GM21390 (cell line): ENCODE measurements at regions not wholly inside any gene's neighbourhood (a gene's known extent, or its start where the extent isn't known, plus 50 kb on each side); places are given as distances from the start of the nearest gene placed in this dataset.

Source experiments
- ATAC-seq: cut with Tn5 transposase; IDR thresholded peaks from one replicate; pipeline ENCODE4 v1.9.1; 2021; ENCODE audit not compliant: unreplicated experiment

- no peak for ATAC-seq
Observed at GRCh38 chr14:38777401-38777800, 325.6 kb downstream of the SEC23A start.

- ATAC-seq = no peak
Observed at GRCh38 chr14:38775986-38776385, 327.0 kb downstream of the SEC23A start.

DNA sequence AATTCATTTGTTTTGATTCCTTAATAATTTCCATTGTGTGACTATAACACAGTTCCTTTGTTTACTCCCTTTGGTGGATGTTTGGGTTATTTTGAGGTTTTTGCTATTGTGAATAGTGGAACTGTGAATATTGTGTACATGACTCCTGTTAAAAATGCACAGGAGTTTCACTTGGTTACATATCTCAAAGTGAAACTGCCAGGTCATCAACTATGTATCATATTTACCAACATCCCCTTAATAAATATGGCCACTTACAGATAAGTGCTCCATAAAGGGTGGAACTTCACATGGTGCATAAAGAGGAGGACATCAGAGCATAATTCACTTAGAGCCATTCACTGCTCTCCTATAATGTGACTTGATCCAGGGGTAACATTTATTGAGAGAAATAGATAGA lies 328.9 kb downstream of the SEC23A start:
- no peak for ATAC-seq

- no peak for ATAC-seq
Observed at GRCh38 chr14:38770251-38770650, 332.8 kb downstream of the SEC23A start.

- no peak for ATAC-seq
Observed at GRCh38 chr14:38762845-38763244, 340.2 kb downstream of the SEC23A start.

DNA sequence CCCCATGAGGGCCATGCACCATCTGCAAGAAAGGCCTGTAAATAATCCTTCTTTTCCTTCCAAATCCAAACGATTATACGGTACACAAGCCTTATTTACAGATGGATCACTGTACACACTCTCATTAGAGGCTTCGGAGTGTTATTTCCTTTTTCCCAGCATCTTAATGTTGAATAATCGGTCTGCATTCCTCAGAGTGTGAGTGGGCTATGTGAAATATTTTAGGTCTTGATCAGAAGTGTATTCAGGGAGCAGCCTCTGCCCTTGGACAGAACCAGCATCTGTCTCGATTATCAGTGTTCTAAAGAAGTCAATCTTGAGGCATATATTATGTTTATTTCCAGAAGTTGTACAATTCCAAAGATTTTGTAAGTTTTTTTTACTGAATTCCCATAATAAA lies 340.6 kb downstream of the SEC23A start:
- no peak for ATAC-seq

- ATAC-seq = no peak
Observed at GRCh38 chr14:38761033-38761432, 342.0 kb downstream of the SEC23A start.

DNA sequence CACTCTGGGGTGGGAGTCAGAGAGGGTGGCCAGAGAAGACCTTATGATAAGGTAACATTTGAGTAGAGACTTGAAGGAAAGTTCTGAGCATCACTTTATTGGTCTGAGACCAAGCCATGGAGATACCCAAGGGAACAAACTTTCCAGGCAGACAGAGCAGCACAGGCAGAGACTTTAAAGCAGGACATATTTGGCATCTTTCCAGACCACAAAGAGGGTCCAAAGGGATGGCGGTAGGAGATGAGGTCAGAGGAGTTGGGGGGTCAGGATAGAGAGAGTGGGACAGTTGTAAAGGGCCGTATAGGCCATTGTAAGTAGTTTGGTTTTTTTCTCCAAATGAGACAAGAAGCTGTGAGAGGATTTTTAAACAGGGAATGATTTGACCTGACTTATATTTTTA lies 344.4 kb downstream of the SEC23A start:
- no peak for ATAC-seq

- ATAC-seq = no peak
Observed at GRCh38 chr14:38755036-38755435, 348.0 kb downstream of the SEC23A start.

DNA sequence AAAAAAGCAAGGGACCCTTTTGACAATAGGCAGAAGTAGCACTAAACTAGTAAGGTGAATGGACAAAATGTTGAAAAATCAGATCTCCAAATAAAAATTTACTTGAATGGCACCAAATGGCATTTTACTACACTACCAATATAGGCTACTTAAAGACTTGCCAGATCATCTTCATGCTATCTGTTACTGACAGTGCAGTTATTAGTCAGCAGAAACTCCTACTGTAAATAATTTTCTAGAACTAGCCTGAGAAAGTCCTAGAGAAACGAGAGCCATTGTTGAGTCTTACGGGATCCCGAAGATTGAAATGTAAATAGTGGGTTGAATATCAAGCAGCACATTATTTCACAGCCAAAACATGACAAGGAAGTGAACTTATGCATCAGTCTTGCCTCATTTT lies 350.3 kb downstream of the SEC23A start:
- no peak for ATAC-seq

DNA sequence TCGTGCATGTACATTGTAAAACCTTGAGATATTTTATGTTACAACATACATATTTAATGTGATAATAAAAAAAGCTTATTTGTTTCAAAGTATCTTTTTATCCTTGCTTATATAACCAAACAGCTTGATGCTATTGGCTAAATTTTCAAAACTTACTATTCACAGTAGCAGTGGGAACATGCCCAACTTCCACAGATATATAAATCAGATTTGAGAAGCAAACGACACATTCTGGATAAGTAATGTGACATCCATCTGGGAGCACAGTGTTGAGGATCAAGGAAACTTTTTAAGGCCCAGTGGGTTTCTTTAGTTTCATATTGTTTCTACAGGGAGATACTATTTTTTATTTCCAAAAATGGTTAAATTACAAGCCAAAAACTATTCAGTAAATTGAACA lies 350.7 kb downstream of the SEC23A start:
- ATAC-seq = no peak

- ATAC-seq = no peak
Observed at GRCh38 chr14:38751459-38751858, 351.6 kb downstream of the SEC23A start.

- no peak for ATAC-seq
Observed at GRCh38 chr14:38749936-38750335, 353.1 kb downstream of the SEC23A start.

DNA sequence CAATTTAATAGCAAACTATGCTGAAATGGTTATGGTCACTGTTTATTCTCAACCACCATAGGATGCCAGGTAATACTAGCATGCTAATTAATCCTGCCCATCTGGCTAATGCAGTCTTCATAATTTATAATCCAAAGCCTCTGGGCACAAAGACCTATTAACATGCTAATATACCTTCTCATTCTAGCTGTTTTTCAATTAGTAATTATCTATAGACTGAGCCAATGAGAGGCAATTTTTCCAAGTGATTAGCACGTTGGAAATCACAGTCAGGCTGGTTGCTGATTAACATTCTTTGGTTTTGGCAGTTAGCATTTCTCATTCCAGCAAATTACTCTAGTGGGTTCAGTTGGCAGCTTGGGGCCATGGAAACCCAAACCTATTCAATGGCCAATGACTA lies 357.2 kb downstream of the SEC23A start:
- ATAC-seq = no peak

- ATAC-seq = no peak
Observed at GRCh38 chr14:38743966-38744584, 359.0 kb downstream of the SEC23A start.

- no peak for ATAC-seq
Observed at GRCh38 chr14:38737686-38738407, 365.2 kb downstream of the SEC23A start.

DNA sequence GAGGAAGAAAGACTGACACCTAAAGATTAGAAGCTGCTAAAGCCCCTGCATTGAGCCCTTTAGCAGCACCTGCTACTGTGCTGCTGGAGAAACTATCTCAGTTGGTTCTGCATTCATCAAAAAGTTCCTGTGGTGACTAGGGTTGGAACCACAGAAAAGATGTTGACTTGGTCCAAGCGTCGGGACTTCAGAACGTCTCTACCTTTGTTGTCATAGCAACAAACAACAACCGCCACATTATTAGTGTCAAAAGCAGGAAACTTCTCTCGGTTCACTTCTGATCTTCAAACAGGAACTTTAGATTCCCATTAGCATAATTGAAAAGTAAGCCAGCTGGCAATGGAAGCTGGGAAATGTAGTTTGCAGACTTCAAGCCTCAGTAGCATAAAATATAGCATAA lies 368.0 kb downstream of the SEC23A start:
- no peak for ATAC-seq

- no peak for ATAC-seq
Observed at GRCh38 chr14:38731962-38732361, 371.1 kb downstream of the SEC23A start.

- ATAC-seq = no peak
Observed at GRCh38 chr14:38730420-38730819, 372.6 kb downstream of the SEC23A start.

DNA sequence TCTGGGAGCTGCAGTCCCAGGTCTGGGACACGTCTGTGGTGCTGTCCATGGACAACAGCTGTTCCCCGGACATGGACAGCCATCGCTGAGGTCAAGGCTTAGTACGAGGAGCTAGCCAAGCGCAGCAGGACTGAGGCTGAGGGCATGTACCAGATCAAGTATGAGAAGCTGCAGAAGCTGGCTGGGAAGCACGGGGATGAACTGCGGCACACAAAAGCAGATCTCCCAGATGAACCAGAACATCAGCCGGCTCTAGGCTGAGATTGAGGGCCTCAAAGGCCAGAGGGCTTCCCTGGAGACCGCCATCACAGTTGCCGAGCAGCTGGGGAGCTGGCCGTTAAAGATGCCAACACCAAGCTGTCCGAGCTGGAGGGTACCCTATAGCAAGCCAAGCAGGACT lies 375.3 kb downstream of the SEC23A start:
- no peak for ATAC-seq

- ATAC-seq = no peak
Observed at GRCh38 chr14:38724621-38725020, 378.4 kb downstream of the SEC23A start.

- no peak for ATAC-seq
Observed at GRCh38 chr14:38723959-38724358, 379.1 kb downstream of the SEC23A start.

DNA sequence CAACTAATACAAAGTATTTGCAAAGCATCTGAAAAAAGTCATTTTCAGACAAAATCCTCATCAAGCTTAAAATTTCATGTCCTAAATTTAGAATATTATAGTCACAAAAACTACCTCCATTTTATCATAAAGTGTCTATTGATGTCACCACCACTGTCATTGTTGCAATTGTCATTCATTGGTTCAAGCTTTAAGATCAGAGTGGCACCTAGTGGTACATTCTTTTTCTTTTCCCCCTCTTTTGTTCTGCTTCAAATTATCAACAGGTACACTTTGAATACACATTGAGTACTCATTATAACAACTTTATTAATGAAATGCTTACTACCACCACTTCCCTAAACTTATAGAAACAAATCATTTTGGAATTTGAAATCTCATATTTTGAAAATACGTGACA lies 379.8 kb downstream of the SEC23A start:
- ATAC-seq = no peak
